Neural cell (in vitro differentiated cells): ENCODE measurements at regions not wholly inside any gene's neighbourhood (a gene's known extent, or its start where the extent isn't known, plus 50 kb on each side); places are given as distances from the start of the nearest gene placed in this dataset.

Experiments used
- CTCF ChIP-seq: fragments of 450-650 bp; IDR thresholded peaks from 2 replicates; pipeline ENCODE4 v1.5.1; 2014; ENCODE audit warnings: antibody characterized with exemption, mild to moderate bottlenecking, moderate library complexity; ENCODE audit not compliant: poor library complexity, severe bottlenecking
- EP300 ChIP-seq: fragments of 450-650 bp; conservative IDR thresholded peaks from 2 replicates; pipeline ENCODE4 v1.6.1; 2014; ENCODE audit warnings: antibody characterized with exemption, mild to moderate bottlenecking, moderate library complexity; ENCODE audit not compliant: poor library complexity, severe bottlenecking
- POLR2AphosphoS5 ChIP-seq: IDR thresholded peaks from 2 replicates; pipeline ENCODE4 v1.6.1; 2012
- RAD21 ChIP-seq: fragments of 450-650 bp; conservative IDR thresholded peaks from 2 replicates; pipeline ENCODE4 v1.6.1; 2014; ENCODE audit warnings: antibody characterized with exemption, mild to moderate bottlenecking, moderate library complexity

- TF ChIP-seq CTCF (no peak), RAD21 (no peak), POLR2AphosphoS5 (no peak), EP300 (no peak)
Measured at GRCh38 chr13:60790620-60791019, 393.6 kb downstream of the TDRD3 start.
